Fibroblast of the aortic adventitia (primary cell): ENCODE measurements at regions not wholly inside any gene's neighbourhood (a gene's known extent, or its start where the extent isn't known, plus 50 kb on each side); places are given as distances from the start of the nearest gene placed in this dataset.
A peak's percentile ranks its signal among the peaks of the same experiment; 100 is the strongest.
"Not testable (repeated sequence)": the region's sequence is repeated elsewhere in the genome, so short reads cannot be mapped to it uniquely, and the experiment has no call there.

ENCODE experiments used
- DNase-seq: peaks from one replicate; pipeline ENCODE4 v3.0.0-alpha.2; 2010; ENCODE audit warnings: low read depth
- H3K4me3 ChIP-seq: 2 replicates; pipeline ENCODE4 v1.5.1; 2011; ENCODE audit warnings: low read depth, mild to moderate bottlenecking, control low read depth, low read length, moderate library complexity
- CTCF ChIP-seq: IDR thresholded peaks from 2 replicates; pipeline ENCODE4 v1.5.1; 2011; ENCODE audit warnings: mild to moderate bottlenecking, low read length, control low read depth, inconsistent platforms; ENCODE audit not compliant: insufficient read depth

- DNase-seq, result no peak
- TF ChIP-seq CTCF, result no peak
- H3K4me3 ChIP-seq, result no peak overlapping the region
Observed at GRCh38 chr4:141331534-141332358, 111.1 kb downstream of the ZNF330 start.

- H3K4me3 ChIP-seq, DNase-seq: not testable (repeated sequence)
Observed at GRCh38 chr4:141332359-141333181, 111.9 kb downstream of the ZNF330 start.

GRCh38 chr4:141333456-141334230 is 112.9 kb downstream of the ZNF330 start:
- peak; percentile 96 for DNase-seq
- not testable (repeated sequence) for H3K4me3 ChIP-seq

GRCh38 chr4:141335166-141335565 is 114.5 kb downstream of the ZNF330 start:
- no peak for DNase-seq
- TF ChIP-seq CTCF, result no peak
- H3K4me3 ChIP-seq, result no peak overlapping the region

GRCh38 chr4:141338238-141338637 is 117.5 kb downstream of the ZNF330 start:
- H3K4me3 ChIP-seq, result no peak overlapping the region
- DNase-seq, result no peak

GRCh38 chr4:141339391-141339790 is 118.7 kb downstream of the ZNF330 start:
- H3K4me3 ChIP-seq, result no peak overlapping the region
- no peak for TF ChIP-seq CTCF
- no peak for DNase-seq

More at GRCh38 chr4:141338238-141338637, 117.5 kb downstream of the ZNF330 start:
- TF ChIP-seq CTCF, result no peak

- peak; percentile 31 for DNase-seq
- no peak overlapping the region for H3K4me3 ChIP-seq
- no peak for TF ChIP-seq CTCF
Observed at GRCh38 chr4:141339966-141340365, 119.3 kb downstream of the ZNF330 start.
